GM19455 (cell line): ENCODE measurements at regions not wholly inside any gene's neighbourhood (a gene's known extent, or its start where the extent isn't known, plus 50 kb on each side); places are given as distances from the start of the nearest gene placed in this dataset.
"Not testable (repeated sequence)": the region's sequence is repeated elsewhere in the genome, so short reads cannot be mapped to it uniquely, and the experiment has no call there.

Experiments
- ATAC-seq: cut with Tn5 transposase; IDR thresholded peaks from one replicate; pipeline ENCODE4 v1.9.1; 2021; ENCODE audit not compliant: unreplicated experiment

- ATAC-seq: no peak
Observed at GRCh38 chr2:175366815-175367214, 185.3 kb upstream of the ATP5MC3 start.

- ATAC-seq: no peak
Observed at GRCh38 chr2:175363699-175364098, 182.2 kb upstream of the ATP5MC3 start.

GRCh38 chr2:175362331-175362730, 180.8 kb upstream of the ATP5MC3 start:
- ATAC-seq: no peak

- ATAC-seq: no peak
Observed at GRCh38 chr2:175359710-175360109, 178.2 kb upstream of the ATP5MC3 start.

- ATAC-seq: no peak
Observed at GRCh38 chr2:175356901-175357300, 175.4 kb upstream of the ATP5MC3 start.

- ATAC-seq: no peak
Observed at GRCh38 chr2:175355246-175355645, 173.7 kb upstream of the ATP5MC3 start.

GRCh38 chr2:175353275-175353674, 171.8 kb upstream of the ATP5MC3 start:
- no peak for ATAC-seq

- no peak for ATAC-seq
Observed at GRCh38 chr2:175351512-175351911, 170.0 kb upstream of the ATP5MC3 start.

GRCh38 chr2:175350105-175350504, 168.6 kb upstream of the ATP5MC3 start:
- ATAC-seq: no peak

GRCh38 chr2:175342085-175342484, 160.6 kb upstream of the ATP5MC3 start:
- ATAC-seq: no peak

GRCh38 chr2:175330195-175330594, 148.7 kb upstream of the ATP5MC3 start:
- no peak for ATAC-seq

- no peak for ATAC-seq
Observed at GRCh38 chr2:175326801-175327200, 145.3 kb upstream of the ATP5MC3 start.

- ATAC-seq: not testable (repeated sequence)
Observed at GRCh38 chr2:175326164-175326563, 144.7 kb upstream of the ATP5MC3 start.

GRCh38 chr2:175323162-175323561, 141.7 kb upstream of the ATP5MC3 start:
- no peak for ATAC-seq

GRCh38 chr2:175318542-175318941, 137.0 kb upstream of the ATP5MC3 start:
- ATAC-seq: no peak

GRCh38 chr2:175317751-175318150, 136.2 kb upstream of the ATP5MC3 start:
- ATAC-seq: no peak

- ATAC-seq: no peak
Observed at GRCh38 chr2:175312137-175312536, 130.6 kb upstream of the ATP5MC3 start.

GRCh38 chr2:175310813-175311504, 129.4 kb upstream of the ATP5MC3 start:
- no peak for ATAC-seq

GRCh38 chr2:175309799-175310198, 128.3 kb upstream of the ATP5MC3 start:
- ATAC-seq: no peak

GRCh38 chr2:175308005-175308404, 126.5 kb upstream of the ATP5MC3 start:
- no peak for ATAC-seq

- no peak for ATAC-seq
Observed at GRCh38 chr2:175304541-175304940, 123.0 kb upstream of the ATP5MC3 start.

GRCh38 chr2:175293776-175294175, 112.3 kb upstream of the ATP5MC3 start:
- ATAC-seq: no peak

- ATAC-seq: no peak
Observed at GRCh38 chr2:175293195-175293594, 111.7 kb upstream of the ATP5MC3 start.
